B cell (primary cell): ENCODE measurements at regions not wholly inside any gene's neighbourhood (a gene's known extent, or its start where the extent isn't known, plus 50 kb on each side); places are given as distances from the start of the nearest gene placed in this dataset.

Experiments used
- ATAC-seq: fragments of 200-7000 bp; cut with Tn5 transposase; one replicate; pipeline ENCODE4 v1.10.0; 2021; ENCODE audit warnings: low read depth, mild to moderate bottlenecking, moderate number of reproducible peaks, moderate library complexity
- CTCF ChIA-PET: fragments of 350-600 bp; sonication (Branson Sonifier 250); formaldehyde crosslinking; loops from one replicate; lab custom pipeline; 2021; ENCODE audit warnings: antibody characterized with exemption, inconsistent platforms; lab: Charles Lee
- POLR2A ChIA-PET: fragments of 350-600 bp; sonication (Branson Sonifier 250); formaldehyde crosslinking; loops from one replicate; lab custom pipeline; 2021; ENCODE audit warnings: antibody characterized with exemption; lab: Charles Lee
- DNase-seq: peaks from one replicate; pipeline ENCODE4 v3.0.0; 2013
- H2AFZ ChIP-seq: 2 replicates; pipeline ENCODE4 v1.6.1; 2012; ENCODE audit warnings: mild to moderate bottlenecking, low read depth, low read length; ENCODE audit not compliant: insufficient read depth, poor library complexity, severe bottlenecking
- H3K27ac ChIP-seq, 2 donors: 1 replicate in 1 of 2; 2 replicates in 1 of 2; pipeline ENCODE4 v1.5.1; 2012 to 2013; ENCODE audit warnings: low read length in 2 of 2, mild to moderate bottlenecking in 2 of 2, moderate library complexity in 1 of 2
- H3K27me3 ChIP-seq, 4 experiments: fragments of 200-600 bp in 1 of 4; sonication (generic) in 1 of 4; replicated peaks in 1 of 4; 1 replicate in 2 of 4; 2 replicates in 2 of 4; pipeline versions ENCODE4 v1.6.1 to v1.7.0; 2013 to 2016; ENCODE audit warnings: low read length in 3 of 4, mild to moderate bottlenecking in 2 of 4, mixed read lengths in 1 of 4, moderate library complexity in 1 of 4; ENCODE audit not compliant: insufficient read depth in 4 of 4, control insufficient read depth in 3 of 4; ENCODE audit errors: control extremely low read depth in 1 of 4
- H3K36me3 ChIP-seq, 2 experiments: replicated peaks in 1 of 2; 1 replicate in 1 of 2; 2 replicates in 1 of 2; pipeline versions ENCODE4 v1.6.1 to v1.7.1; 2013; ENCODE audit warnings: low read length in 1 of 2; ENCODE audit not compliant: insufficient read depth in 2 of 2, control insufficient read depth in 1 of 2; ENCODE audit errors: control extremely low read depth in 1 of 2, extremely low read depth in 1 of 2
- H3K4me1 ChIP-seq, 2 donors: fragments of 200-600 bp in 1 of 2; sonication (generic) in 1 of 2; 1 replicate in 1 of 2; 2 replicates in 1 of 2; pipeline versions ENCODE4 v1.5.1 to v1.6.1; 2013 to 2017; ENCODE audit warnings: low read length in 2 of 2; ENCODE audit not compliant: control insufficient read depth in 2 of 2, insufficient read depth in 2 of 2
- H3K4me2 ChIP-seq: replicated peaks from 2 replicates; pipeline ENCODE3; 2012; ENCODE audit warnings: mild to moderate bottlenecking, low read depth, low read length; ENCODE audit not compliant: poor library complexity, severe bottlenecking
- H3K4me3 ChIP-seq, 5 experiments: fragments of 200-600 bp in 1 of 5; sonication (generic) in 1 of 5; 1 replicate in 3 of 5; 2 replicates in 2 of 5; pipeline versions ENCODE4 v1.5.1 to v1.7.0; 2011 to 2016; ENCODE audit warnings: low read length in 4 of 5, mild to moderate bottlenecking in 4 of 5, low read depth in 2 of 5, control low read depth in 1 of 5, moderate library complexity in 1 of 5; ENCODE audit not compliant: insufficient read depth in 1 of 5; ENCODE audit errors: control extremely low read depth in 1 of 5, extremely low read depth in 1 of 5
- H3K79me2 ChIP-seq: fragments of 200-600 bp; sonication (generic); one replicate; pipeline ENCODE4 v1.6.0; 2016; ENCODE audit warnings: low read length; ENCODE audit not compliant: control insufficient read depth, insufficient read depth
- H3K9ac ChIP-seq: fragments of 200-600 bp; sonication (generic); 2 replicates; pipeline ENCODE4 v1.6.1; 2017; ENCODE audit warnings: mild to moderate bottlenecking, low read length, moderate library complexity
- H3K9me3 ChIP-seq, 3 donors: one replicate each; pipeline versions ENCODE4 v1.6.1 to v1.7.1; 2013; ENCODE audit warnings: low read length in 2 of 3; ENCODE audit not compliant: control insufficient read depth in 2 of 3, insufficient read depth in 1 of 3; ENCODE audit errors: control extremely low read depth in 1 of 3
- H4K20me1 ChIP-seq: 2 replicates; pipeline ENCODE4 v1.6.0; 2012; ENCODE audit warnings: mild to moderate bottlenecking, low read length; ENCODE audit not compliant: insufficient read depth, control insufficient read depth, poor library complexity, severe bottlenecking
- H3K27ac Mint-ChIP-seq: one replicate; pipeline ENCODE4 v1.8.0; 2021; ENCODE audit warnings: mixed read lengths
- H3K27me3 Mint-ChIP-seq: one replicate; pipeline ENCODE4 v1.8.0; 2021; ENCODE audit warnings: mixed read lengths
- H3K4me1 Mint-ChIP-seq: one replicate; pipeline ENCODE4 v1.8.0; 2021; ENCODE audit warnings: mixed read lengths
- H3K4me3 Mint-ChIP-seq: one replicate; pipeline ENCODE4 v1.8.0; 2021; ENCODE audit warnings: mixed read lengths
- H3K9me3 Mint-ChIP-seq: one replicate; pipeline ENCODE4 v1.8.0; 2022; ENCODE audit warnings: mixed read lengths; ENCODE audit not compliant: insufficient read depth
- CTCF ChIP-seq: fragments of 200-600 bp; IDR thresholded peaks from one replicate; pipeline ENCODE4 v1.8.0; 2022; ENCODE audit warnings: antibody characterized with exemption, mild to moderate bottlenecking
- EZH2 ChIP-seq: IDR thresholded peaks from 2 replicates; pipeline ENCODE4 v1.6.1; 2012; ENCODE audit warnings: borderline replicate concordance, low read depth, mild to moderate bottlenecking, moderate library complexity, low read length; ENCODE audit not compliant: insufficient read depth, poor library complexity, severe bottlenecking
- WGBS: methylation state at CpG from one replicate; pipeline ENCODE4 v1.1.5; 2013; ENCODE audit warnings: missing lambda C conversion rate; ENCODE audit not compliant: insufficient coverage; 5-methylcytosine and 5-hydroxymethylcytosine counted together
- intact Hi-C: fragments of 100-400 bp; cut with micrococcal nuclease; formaldehyde crosslinking; loops from one replicate; pipeline ENCODE4 v1.10.0; 2022

- no peak for DNase-seq
- H3K27ac Mint-ChIP-seq, result no peak overlapping the region
- Histone ChIP-seq H3K9me3 (peaks cover 0 to 3% (median 2%) of the 10 kb centered on the region in 3 donors), H2AFZ (no peak overlapping the region), H4K20me1 (no peaks in the 10 kb centered on the region), H3K4me3 (no peak overlapping the region), H3K9ac (no peak overlapping the region), H3K79me2 (no peaks in the 10 kb centered on the region), H3K4me1 (no peaks in the 10 kb centered on the region), H3K27ac (no peak overlapping the region), H3K4me2 (no peak overlapping the region), H3K27me3 (no peaks in the 10 kb centered on the region), H3K36me3 (no peaks in the 10 kb centered on the region)
- H3K9me3 Mint-ChIP-seq, result peaks cover 7% of the 10 kb centered on the region
- no peak for ATAC-seq
- ChIA-PET CTCF (no interaction called here), POLR2A (no interaction called here)
- H3K4me1 Mint-ChIP-seq, result no peaks in the 10 kb centered on the region
- WGBS, result no CpG with 5 or more reads among the region's 6 CpGs
- intact Hi-C loops, result no loop called here
- TF ChIP-seq CTCF, result no peak
- no peak for TF ChIP-seq EZH2
- no peak overlapping the region for H3K4me3 Mint-ChIP-seq
- peaks cover 4% of the 10 kb centered on the region for H3K27me3 Mint-ChIP-seq
Observed at GRCh38 chr18:10157706-10158105, 243.9 kb downstream of the VAPA start.

GRCh38 chr18:10160251-10160650 lies 246.4 kb downstream of the VAPA start:
- ATAC-seq (no peak), DNase-seq (no peak)
- no peak overlapping the region for H3K27ac Mint-ChIP-seq
- Histone ChIP-seq H3K4me3 (no peak overlapping the region), H3K9me3 (peaks cover 0 to 3% (median 2%) of the 10 kb centered on the region in 3 donors), H3K79me2 (no peaks in the 10 kb centered on the region), H2AFZ (no peak overlapping the region), H3K36me3 (no peaks in the 10 kb centered on the region), H4K20me1 (no peaks in the 10 kb centered on the region), H3K4me2 (no peak overlapping the region), H3K27ac (no peak overlapping the region), H3K27me3 (no peaks in the 10 kb centered on the region), H3K4me1 (no peaks in the 10 kb centered on the region), H3K9ac (no peak overlapping the region)
- peaks cover 7% of the 10 kb centered on the region for H3K9me3 Mint-ChIP-seq
- CTCF ChIA-PET, result no interaction called here
- peaks cover 4% of the 10 kb centered on the region for H3K27me3 Mint-ChIP-seq
- no peak overlapping the region for H3K4me3 Mint-ChIP-seq
- intact Hi-C loops, result no loop called here
- no peaks in the 10 kb centered on the region for H3K4me1 Mint-ChIP-seq
- TF ChIP-seq CTCF (no peak), EZH2 (no peak)
- 100% methylated on average over 5 of the region's 10 CpGs for WGBS
- POLR2A ChIA-PET, result no interaction called here
